Cerebellar cortex (tissue), 1 donor: ENCODE measurements at regions not wholly inside any gene's neighbourhood (a gene's known extent, or its start where the extent isn't known, plus 50 kb on each side); places are given as distances from the start of the nearest gene placed in this dataset.
"Not testable (repeated sequence)": the region's sequence is repeated elsewhere in the genome, so short reads cannot be mapped to it uniquely, and the experiment has no call there.

ENCODE experiments used
- DNase-seq: peaks from one replicate; pipeline ENCODE4 v3.0.0-alpha.2; 2015; ENCODE audit warnings: low spot score

- DNase-seq, result no peak
Measured at GRCh38 chr3:153552887-153553604, 391.0 kb downstream of the RAP2B start.

DNA sequence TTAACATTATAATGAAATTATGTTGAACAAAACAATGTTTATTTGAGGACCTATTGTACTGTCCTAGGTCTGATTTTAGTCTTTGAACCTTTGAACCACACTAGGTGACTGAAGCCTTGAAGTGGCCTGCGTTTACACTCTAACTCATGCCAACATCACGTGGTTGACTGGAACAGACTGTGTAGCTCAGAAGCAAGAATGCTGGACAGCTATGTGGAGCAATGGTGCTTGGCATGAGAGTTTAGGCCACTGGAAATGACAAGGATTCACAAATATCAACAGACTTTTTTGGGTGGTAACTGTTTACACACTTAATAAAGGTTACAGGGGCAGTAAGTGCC, 391.5 kb downstream of the RAP2B start:
- DNase-seq, result no peak

DNA sequence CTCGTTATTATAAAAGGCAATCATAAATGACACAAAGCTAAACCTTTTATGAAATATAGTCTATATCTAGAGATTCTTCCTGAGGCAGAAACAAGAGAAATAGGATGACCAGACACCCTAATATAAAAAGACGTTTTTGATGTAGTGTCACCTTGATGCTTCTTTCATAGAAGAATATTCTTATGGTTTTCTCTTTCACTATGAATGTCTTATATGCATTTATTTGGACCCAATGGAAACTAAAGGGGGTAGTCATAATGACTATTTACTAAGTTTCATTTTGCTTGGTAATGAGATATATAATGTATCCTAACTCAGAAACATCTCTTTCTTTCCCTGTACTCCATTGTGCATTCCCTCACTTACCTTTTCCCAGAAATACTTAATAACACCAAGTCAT, 393.9 kb downstream of the RAP2B start:
- no peak for DNase-seq

GRCh38 chr3:153559366-153559765, 397.3 kb downstream of the RAP2B start:
- DNase-seq, result not testable (repeated sequence)

DNA sequence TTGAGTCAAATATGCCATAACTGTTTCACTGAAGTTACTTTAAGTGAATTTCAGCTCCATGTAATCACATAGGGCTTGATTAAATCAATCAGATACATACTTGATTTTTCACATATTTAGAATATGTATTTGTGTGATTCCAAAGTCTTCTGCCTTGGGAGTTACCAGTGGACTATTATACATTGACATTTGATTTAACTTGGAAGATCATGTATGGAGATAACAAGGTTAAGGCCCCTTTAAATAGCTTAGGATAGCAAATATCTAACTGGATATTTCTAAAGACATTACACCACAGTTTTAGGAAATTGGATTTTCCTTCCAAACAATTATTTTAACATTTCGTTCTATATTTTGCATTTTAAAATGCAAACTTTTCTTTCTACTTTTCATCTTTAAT, 405.0 kb downstream of the RAP2B start:
- no peak for DNase-seq

GRCh38 chr3:153567556-153567955, 405.5 kb downstream of the RAP2B start:
- no peak for DNase-seq

- DNase-seq, result not testable (repeated sequence)
Measured at GRCh38 chr3:153570481-153570880, 408.5 kb downstream of the RAP2B start.

DNA sequence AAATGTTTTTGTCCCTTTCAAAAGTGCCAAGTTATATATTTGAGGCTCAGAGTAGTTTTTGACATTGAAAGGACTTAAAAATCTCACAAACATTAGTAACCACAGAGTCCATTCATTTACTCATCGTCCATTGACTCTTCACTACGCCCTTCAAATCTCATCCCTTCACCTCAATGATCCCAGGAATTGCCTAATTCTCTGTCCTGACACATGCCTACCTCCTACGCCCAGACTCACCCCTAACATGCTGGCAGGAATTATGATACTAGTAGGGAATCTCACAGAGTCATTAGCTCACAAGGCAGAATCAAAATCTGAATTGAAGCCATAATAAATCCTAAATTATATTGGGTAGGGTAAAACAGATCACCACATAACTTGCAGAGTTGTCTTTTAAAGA, 410.1 kb downstream of the RAP2B start:
- DNase-seq, result no peak

DNA sequence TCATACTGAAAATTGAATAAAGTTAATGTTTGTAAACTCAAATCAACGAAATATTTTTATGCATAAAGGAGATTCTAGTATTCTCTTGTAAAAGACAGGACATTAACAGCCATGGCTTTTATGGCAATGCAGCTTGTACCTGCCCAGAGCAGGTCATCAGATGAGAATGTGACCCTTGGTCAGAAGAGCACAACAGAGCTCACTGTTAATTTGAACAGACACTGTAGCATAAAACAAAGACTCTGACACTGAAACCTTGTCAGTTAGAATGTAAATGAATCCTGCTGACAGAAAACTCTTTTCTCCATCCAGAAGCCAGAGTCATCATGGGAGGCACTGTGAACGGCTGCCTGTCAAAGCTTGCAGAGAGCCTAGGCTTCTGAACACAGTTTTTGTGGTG, 410.6 kb downstream of the RAP2B start:
- no peak for DNase-seq

DNA sequence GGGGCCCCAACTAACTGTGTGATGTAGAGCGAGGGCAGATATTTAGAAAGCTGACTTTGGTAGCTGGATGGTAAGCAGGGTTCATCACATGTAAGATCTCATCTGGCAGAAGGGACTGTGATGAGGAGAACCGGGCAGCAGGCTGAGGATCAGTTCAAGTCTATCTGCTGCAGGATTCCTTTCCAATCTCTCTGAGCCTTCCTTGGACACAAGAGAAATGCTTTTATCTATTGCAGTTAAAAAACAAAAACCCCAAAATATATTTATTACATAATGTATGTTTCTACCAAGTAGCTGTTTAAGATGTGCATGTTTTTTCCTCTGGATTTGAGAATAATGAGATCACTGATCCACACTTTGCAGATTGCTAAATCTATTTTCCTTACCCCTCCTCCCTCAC, 411.5 kb downstream of the RAP2B start:
- no peak for DNase-seq

DNA sequence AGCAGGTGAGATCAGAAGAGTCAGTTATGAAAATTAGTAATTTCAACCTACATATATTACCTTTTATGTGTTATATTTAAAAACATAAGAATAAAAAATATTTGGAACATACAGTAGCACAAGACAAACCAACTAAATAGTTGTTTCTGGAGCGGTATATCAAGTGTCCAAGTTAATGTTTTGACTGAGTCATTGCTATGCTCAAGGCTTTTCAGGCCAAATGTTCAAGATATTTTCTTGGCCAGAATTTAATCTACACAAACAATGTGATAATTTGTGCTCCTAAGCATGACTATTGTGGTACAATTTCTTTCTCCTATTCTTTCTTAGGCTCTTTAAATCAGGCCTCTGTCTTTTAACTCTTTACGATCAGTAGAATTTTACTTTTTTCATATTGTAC, 412.4 kb downstream of the RAP2B start:
- no peak for DNase-seq

DNA sequence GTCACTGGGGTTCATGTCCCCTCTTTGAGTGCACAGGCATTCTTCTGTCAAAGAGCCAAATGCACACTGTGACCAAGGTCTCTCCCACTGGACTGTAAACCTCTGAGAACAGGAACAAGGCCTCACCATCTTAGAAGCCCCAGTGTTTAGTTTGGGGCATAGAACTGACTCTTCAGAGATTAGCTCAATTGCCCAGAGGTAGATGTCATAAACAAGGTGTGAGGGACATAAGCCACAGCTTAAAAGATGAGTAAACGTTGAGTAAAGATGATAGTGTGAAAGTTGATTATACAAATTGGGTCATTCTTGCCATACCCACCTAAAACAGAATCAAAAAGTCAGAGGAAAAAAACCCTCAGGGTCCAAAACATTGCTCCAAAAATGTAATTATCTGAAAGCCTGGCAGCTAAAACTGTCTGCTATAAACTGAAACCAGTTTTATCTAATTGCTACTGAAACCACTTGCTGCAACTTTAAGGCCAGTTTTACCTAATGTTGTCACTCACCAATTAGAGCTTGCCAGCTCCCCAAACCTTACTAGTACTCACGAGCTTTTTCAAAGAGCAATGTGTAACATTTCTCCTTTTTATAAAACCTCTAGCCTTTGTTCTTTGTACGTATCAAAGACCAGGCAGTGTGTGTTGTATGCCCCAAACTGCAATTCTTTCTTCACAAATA, 415.2 kb downstream of the RAP2B start:
- no peak for DNase-seq

GRCh38 chr3:153578046-153578445, 416.0 kb downstream of the RAP2B start:
- no peak for DNase-seq

DNA sequence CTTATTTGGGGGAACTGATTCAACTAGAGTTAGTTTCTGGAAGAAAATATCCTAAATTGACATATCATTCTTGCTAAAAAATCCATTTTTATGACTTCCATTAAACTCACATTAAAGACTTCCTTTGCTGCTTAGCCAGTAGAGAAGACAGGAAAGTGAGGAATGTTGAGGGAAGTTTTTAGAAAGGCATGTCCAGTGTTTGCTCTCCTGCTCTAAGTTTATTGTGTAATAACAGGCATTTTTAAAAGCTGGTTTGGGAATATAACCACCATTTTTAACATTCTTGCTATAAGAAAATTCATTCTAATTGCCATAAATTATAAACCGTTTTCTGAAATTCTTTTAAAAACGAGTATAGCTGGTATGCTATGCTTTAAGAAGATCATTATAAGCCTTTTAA, 428.0 kb downstream of the RAP2B start:
- DNase-seq, result no peak

GRCh38 chr3:153591561-153592245, 429.7 kb downstream of the RAP2B start:
- no peak for DNase-seq

- DNase-seq, result peak; percentile 10
Measured at GRCh38 chr3:153595186-153595815, 433.3 kb downstream of the RAP2B start.

DNA sequence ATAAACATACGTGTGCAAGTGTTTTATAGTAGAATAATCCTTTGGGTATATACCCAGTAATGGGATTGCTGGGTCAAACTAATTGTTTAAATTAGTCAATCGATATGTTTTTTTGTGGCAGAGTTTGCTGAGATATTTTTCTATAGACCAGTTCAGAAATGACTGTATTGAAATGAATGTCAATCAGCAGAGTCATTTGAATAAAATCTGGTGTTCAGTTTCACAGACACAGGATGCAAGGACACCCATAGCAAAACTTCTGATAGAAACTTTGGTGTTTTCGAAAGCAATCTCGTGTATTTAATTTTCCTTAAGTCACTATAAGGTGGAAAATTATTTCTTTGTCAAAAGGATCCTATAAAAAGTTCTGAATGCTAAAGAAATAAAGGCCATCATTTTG, 434.4 kb downstream of the RAP2B start:
- DNase-seq, result no peak

GRCh38 chr3:153599685-153600084, 437.7 kb downstream of the RAP2B start:
- no peak for DNase-seq

- no peak for DNase-seq
Measured at GRCh38 chr3:153600896-153601295, 438.9 kb downstream of the RAP2B start.

GRCh38 chr3:153601374-153601853, 439.4 kb downstream of the RAP2B start:
- DNase-seq, result no peak

GRCh38 chr3:153602801-153603200, 440.8 kb downstream of the RAP2B start:
- no peak for DNase-seq

DNA sequence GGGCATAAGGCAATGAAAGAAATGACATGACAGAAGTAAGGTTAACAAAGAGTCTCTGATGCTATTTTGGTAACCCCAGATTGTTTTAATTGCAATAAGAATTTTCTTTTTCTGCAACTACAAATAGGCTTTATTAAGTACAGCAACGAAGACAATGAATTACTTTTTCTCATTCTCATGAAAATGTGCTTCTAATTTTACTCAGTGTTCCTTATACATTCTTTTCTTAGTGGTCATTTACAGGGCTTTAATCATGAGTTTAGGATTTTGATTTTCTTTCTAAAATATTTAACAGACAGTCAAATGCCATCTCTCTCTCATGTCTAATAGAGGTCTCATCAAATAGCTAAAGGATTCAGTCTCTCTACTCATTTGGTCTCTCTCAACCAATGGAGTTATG, 452.1 kb downstream of the RAP2B start:
- no peak for DNase-seq

DNA sequence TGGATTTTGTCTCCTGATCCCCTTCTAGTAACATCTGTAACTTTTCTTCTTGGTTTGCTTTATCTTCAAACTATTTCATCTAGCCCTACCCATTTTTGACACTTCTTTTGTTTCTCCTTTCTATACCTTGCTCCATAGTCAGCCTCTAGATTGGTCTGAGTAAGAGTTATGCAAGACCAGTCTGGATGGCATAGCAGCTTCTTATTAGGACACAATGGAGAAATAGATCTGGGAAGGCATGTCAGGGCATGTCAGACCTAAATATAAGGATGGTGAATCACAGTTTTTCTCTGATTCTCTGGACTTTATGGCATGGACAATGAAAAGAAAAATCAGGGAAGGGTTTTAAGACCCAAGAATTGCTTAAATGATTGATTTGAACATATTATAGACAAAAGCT, 452.5 kb downstream of the RAP2B start:
- DNase-seq, result no peak
